ENCODE measurements at regions not wholly inside any gene's neighbourhood (a gene's known extent, or its start where the extent isn't known, plus 50 kb on each side); places are given as distances from the start of the nearest gene placed in this dataset.

- no peak for DNase-seq (ENCODE audit: low spot score)
These were observed 86.7 kb upstream of the PRKAR2B start for GRCh38 chr7:106957766-106958165.

- peak; percentile 26 for DNase-seq (ENCODE audit: low spot score)
These were observed 84.8 kb upstream of the PRKAR2B start for GRCh38 chr7:106959753-106960152.

- DNase-seq (ENCODE audit: low spot score) = no peak
These were observed 81.8 kb upstream of the PRKAR2B start for GRCh38 chr7:106962751-106963150.

GRCh38 chr7:106964466-106964865, 80.0 kb upstream of the PRKAR2B start:
- no peak for DNase-seq (ENCODE audit: low spot score)

- no peak for DNase-seq (ENCODE audit: low spot score)
These were observed 79.4 kb upstream of the PRKAR2B start for GRCh38 chr7:106965108-106965507.

GRCh38 chr7:106966121-106966520, 78.4 kb upstream of the PRKAR2B start:
- no peak for DNase-seq (ENCODE audit: low spot score)

- no peak for DNase-seq (ENCODE audit: low spot score)
These were observed 76.3 kb upstream of the PRKAR2B start for GRCh38 chr7:106968160-106968559.

- DNase-seq (ENCODE audit: low spot score) = no peak
These were observed 65.8 kb upstream of the PRKAR2B start for GRCh38 chr7:106978425-106979420.

GRCh38 chr7:106979551-106980357, 64.8 kb upstream of the PRKAR2B start:
- no peak for DNase-seq (ENCODE audit: low spot score)

GRCh38 chr7:106980358-106980685, 64.2 kb upstream of the PRKAR2B start:
- no peak for DNase-seq (ENCODE audit: low spot score)

GRCh38 chr7:106982415-106982814, 62.1 kb upstream of the PRKAR2B start:
- no peak for DNase-seq (ENCODE audit: low spot score)

GRCh38 chr7:106984034-106984433, 60.5 kb upstream of the PRKAR2B start:
- DNase-seq (ENCODE audit: low spot score) = no peak

GRCh38 chr7:106986450-106986977, 58.0 kb upstream of the PRKAR2B start:
- DNase-seq (ENCODE audit: low spot score) = no peak

- no peak for DNase-seq (ENCODE audit: low spot score)
These were observed 56.7 kb upstream of the PRKAR2B start for GRCh38 chr7:106987777-106988176.

- no peak for DNase-seq (ENCODE audit: low spot score)
These were observed 52.0 kb upstream of the PRKAR2B start for GRCh38 chr7:106992511-106992910.
